GM12872 (cell line): ENCODE measurements at regions not wholly inside any gene's neighbourhood (a gene's known extent, or its start where the extent isn't known, plus 50 kb on each side); places are given as distances from the start of the nearest gene placed in this dataset.

Experiments used
- TF ChIP-seq, protein P1 (sequence below): IDR thresholded peaks from 3 replicates; pipeline ENCODE4 v1.5.1; 2011; ENCODE audit warnings: low read depth, mild to moderate bottlenecking, low read length, moderate library complexity; ENCODE audit not compliant: insufficient read depth

DNA sequence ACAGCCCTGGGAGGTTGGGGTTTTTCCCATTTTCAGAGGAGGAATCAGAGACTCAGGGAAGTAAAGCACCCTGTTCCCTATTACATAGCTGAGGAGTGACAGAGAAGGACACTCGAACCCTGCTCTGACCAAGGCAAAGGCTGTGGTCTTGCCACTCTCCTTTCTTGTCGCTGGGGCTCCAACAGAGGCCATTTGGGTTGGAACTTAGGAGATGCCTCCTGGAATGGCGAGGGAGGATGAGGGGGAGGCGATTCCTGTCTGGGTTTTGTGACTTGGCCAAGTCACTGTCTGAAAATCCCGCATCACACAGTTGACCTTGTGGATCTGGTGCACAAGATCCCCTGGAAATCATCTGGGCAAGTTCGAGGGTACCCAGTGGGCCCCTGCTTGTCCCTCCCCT is 64.0 kb upstream of the HAND1 start:
- TF ChIP-seq, protein P1, sequence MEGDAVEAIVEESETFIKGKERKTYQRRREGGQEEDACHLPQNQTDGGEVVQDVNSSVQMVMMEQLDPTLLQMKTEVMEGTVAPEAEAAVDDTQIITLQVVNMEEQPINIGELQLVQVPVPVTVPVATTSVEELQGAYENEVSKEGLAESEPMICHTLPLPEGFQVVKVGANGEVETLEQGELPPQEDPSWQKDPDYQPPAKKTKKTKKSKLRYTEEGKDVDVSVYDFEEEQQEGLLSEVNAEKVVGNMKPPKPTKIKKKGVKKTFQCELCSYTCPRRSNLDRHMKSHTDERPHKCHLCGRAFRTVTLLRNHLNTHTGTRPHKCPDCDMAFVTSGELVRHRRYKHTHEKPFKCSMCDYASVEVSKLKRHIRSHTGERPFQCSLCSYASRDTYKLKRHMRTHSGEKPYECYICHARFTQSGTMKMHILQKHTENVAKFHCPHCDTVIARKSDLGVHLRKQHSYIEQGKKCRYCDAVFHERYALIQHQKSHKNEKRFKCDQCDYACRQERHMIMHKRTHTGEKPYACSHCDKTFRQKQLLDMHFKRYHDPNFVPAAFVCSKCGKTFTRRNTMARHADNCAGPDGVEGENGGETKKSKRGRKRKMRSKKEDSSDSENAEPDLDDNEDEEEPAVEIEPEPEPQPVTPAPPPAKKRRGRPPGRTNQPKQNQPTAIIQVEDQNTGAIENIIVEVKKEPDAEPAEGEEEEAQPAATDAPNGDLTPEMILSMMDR = no peak

DNA sequence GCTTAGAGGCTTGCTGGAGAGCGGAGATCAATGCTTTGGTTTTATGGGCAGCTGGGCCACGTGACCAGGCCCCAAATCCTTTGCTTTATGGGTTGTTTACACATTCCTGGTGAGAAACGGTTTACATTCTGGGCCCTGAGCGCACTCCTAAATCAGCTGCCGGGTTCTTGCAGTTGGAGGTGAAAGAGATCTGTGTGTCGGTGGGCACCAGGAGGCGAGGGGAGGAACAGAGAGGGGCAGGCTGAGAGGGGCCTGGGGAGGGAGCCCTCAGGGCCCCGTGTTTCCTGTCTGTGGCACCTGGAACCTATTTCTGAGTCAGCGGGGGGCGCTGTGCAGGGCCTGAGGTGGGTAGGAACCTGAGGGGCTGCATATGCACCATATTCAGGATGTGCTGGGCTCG is 63.5 kb upstream of the HAND1 start:
- TF ChIP-seq, protein P1 = no peak

DNA sequence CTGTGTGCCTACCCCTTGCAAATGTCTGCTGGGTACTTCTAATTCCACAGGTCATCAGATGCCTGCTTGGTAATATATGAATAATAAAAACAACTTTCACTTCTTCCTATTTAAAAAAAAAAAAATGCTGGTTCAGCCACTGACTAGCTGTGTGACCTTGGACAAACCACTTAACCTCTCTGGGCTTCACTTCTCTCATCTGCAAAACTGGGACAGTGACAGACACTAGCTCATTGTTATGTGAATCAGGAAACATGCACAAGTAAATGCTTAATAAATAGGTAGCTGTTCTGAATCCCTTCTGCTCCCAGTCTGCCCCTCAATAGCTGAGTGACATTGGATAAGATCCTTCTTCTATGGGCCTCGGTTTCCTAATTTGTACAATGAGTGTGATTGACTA is 62.6 kb upstream of the HAND1 start:
- TF ChIP-seq, protein P1 = no peak

DNA sequence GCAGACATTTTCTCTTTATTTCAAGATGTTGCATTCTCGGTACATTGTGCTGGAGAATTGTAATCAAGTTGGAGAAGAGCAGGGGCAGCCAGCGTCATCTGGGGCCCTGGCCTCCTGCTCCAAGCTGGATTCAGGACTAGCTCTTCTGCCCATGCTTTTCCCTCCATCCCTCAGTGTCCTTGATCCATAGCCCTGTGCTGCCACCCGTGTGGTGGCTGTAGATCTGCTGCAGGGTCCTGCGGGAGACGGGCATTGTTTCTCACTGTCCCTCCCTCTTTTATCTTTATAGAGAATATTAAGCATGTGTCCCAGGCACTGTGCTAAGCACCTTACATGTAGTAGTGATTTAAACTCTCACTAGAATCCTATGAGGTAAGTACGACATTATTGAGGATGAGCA is 60.5 kb upstream of the HAND1 start:
- TF ChIP-seq, protein P1 = no peak

DNA sequence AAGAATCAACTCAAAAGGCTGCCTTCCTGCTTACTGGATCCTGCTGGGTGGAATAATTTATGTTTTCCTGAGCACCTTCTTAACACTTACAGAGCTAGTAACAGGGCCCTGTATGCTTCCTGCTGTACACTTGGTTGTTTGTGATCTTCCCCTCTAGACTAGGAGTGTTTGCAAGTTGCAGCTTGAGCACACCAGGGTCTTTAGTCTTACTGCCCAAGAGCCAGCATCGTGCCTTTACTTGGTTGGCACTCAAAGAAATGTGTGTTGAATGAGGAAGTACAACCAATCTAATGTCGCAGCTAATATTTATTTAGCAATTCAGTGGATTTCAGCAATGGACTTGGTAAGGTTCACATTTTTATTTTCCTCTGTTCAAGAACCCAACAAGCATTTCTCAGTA is 57.5 kb upstream of the HAND1 start:
- TF ChIP-seq, protein P1 = no peak

DNA sequence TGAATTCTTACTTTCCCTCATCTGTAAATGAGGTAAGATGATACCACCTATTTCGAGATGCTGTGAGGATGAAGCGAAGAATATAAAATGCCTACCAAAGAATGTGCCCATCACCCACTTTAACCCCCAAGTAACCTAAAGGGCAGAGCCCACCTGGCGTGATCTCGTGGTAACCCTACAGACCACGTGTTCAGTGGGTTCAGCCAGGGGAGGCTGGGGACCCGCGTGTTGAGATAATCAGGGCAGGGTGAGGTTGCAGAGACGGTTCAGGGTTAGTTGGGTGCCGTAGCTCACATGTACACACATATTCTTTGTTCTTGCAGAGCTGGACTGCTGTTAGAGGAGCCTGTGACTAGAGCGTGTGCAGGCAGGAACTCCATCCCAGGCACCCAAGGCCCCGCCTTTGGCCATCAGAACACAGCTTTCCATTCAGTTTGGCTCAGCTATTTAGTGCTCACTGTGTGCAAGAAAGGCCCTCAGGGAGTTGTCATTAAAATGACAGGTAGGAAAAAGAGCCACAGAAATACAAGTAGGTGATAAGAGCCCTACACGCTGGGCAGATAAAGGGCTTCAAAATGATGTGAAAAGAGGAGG is 56.5 kb upstream of the HAND1 start:
- TF ChIP-seq, protein P1 = no peak

DNA sequence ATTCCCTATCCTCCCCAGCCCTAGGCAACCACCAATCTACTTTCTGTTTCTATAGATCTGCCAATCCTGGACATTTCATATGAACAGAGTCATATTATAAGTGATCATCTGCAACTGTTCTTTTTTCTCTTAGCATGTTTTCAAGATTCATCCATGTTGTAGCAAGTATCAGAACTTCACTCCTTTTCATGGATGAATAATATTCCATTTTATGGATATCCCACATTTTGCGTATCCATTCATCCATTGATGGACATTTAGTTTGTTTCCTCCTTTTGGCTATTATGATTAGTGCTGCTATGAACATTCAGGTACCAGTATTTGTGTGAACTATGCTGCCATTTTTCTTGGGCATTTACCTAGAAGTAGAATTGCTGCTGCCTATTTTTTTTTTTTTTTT is 51.3 kb upstream of the HAND1 start:
- TF ChIP-seq, protein P1 = no peak
